ENCODE measurements at regions not wholly inside any gene's neighbourhood (a gene's known extent, or its start where the extent isn't known, plus 50 kb on each side); places are given as distances from the start of the nearest gene placed in this dataset.

DNA sequence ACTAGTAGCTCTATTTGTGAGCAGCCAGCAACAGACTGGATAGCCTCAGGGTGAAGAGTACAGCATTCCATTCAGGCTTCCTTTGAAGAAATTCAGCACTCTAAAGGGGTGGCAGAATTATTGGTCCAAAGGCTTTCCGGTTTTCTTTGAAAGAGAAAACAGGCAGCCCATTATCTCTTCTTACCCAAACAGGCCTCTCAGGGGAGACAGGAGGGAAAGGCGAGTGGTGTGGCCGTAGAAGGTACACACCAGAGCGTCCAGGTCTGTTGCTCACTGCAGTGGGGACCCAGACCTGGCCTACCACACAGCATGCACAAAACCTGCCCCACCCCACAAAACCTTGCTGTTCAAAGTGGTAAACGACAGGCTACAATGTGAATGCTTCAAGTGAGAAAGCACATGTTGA, 83.3 kb downstream of the ZNF608 start:
- TF ChIP-seq, protein P1, sequence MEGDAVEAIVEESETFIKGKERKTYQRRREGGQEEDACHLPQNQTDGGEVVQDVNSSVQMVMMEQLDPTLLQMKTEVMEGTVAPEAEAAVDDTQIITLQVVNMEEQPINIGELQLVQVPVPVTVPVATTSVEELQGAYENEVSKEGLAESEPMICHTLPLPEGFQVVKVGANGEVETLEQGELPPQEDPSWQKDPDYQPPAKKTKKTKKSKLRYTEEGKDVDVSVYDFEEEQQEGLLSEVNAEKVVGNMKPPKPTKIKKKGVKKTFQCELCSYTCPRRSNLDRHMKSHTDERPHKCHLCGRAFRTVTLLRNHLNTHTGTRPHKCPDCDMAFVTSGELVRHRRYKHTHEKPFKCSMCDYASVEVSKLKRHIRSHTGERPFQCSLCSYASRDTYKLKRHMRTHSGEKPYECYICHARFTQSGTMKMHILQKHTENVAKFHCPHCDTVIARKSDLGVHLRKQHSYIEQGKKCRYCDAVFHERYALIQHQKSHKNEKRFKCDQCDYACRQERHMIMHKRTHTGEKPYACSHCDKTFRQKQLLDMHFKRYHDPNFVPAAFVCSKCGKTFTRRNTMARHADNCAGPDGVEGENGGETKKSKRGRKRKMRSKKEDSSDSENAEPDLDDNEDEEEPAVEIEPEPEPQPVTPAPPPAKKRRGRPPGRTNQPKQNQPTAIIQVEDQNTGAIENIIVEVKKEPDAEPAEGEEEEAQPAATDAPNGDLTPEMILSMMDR (IDR thresholded peaks at IDR 0.05), result no peak
- TF ChIP-seq EP300 (IDR thresholded peaks at IDR 0.05) (no peak), POLR2A (IDR thresholded peaks at IDR 0.05) (no peak), POLR2AphosphoS5 (IDR thresholded peaks at IDR 0.05) (no peak)
- no peaks in the 10 kb centered on the region for H3K27me3 ChIP-seq
- no peaks in the 10 kb centered on the region for H3K9me3 ChIP-seq
- 53 to 82% methylated on average over 5 of the region's 5 CpGs for WGBS, 2 donors
- ATAC-seq (ENCODE audit: low FRiP score in 2 of 2), result no peak
- H3K4me1 ChIP-seq, result peaks cover 49 to 71% (median 57%) of the 10 kb centered on the region in 4 donors
- DNase-seq, result no peak
- H3K4me3 ChIP-seq, result no peak overlapping the region
- no peaks in the 10 kb centered on the region for H3K36me3 ChIP-seq
- peak overlapping the region in 3 of 4 donors; percentile 40 to 77 (median 74) for H3K27ac ChIP-seq

DNA sequence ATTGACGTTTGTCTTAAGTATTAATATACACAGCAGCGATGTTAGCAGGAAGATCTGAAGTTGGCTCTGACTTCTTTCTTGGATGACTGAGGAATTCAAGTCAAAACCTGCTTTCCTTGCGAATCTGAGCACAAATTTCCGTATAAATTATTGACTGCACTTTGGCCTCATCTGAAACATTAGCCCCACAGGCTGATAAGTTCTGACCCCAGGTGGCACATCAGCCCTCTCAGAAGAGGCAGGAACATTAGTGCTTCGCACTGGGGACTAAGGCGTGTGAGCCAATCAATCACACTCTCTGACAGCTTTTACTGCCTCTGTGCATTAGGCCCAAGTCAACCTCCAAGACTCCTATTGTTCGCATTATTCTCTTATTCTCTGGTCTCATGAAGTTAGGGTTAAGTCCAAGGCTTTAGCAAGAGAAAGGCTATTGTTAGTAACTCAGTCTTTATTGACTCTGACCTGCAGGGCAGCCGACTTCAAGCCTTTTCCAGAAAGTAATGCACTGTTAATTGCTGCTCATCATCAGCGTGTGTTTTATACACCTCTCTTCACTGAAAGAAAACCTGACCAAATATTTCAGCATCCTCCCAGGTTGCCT, 84.2 kb downstream of the ZNF608 start:
- Histone ChIP-seq H3K27me3 (no peaks in the 10 kb centered on the region), H3K36me3 (no peaks in the 10 kb centered on the region), H3K27ac (peak overlapping the region; percentile 16 to 77 (median 69)), H3K9me3 (no peaks in the 10 kb centered on the region), H3K4me1 (peaks cover 47 to 69% (median 57%) of the 10 kb centered on the region in 4 donors), H3K4me3 (no peak overlapping the region)
- no peak for DNase-seq
- no peak for ATAC-seq (ENCODE audit: low FRiP score in 2 of 2)
- TF ChIP-seq, protein P1 (IDR thresholded peaks at IDR 0.05), result no peak
- TF ChIP-seq POLR2A (IDR thresholded peaks at IDR 0.05), result no peak
- no peak for TF ChIP-seq EP300 (IDR thresholded peaks at IDR 0.05)
- TF ChIP-seq POLR2AphosphoS5 (IDR thresholded peaks at IDR 0.05), result no peak
- WGBS, 2 donors, result 52 to 54% methylated on average over 9 of the region's 9 CpGs

DNA sequence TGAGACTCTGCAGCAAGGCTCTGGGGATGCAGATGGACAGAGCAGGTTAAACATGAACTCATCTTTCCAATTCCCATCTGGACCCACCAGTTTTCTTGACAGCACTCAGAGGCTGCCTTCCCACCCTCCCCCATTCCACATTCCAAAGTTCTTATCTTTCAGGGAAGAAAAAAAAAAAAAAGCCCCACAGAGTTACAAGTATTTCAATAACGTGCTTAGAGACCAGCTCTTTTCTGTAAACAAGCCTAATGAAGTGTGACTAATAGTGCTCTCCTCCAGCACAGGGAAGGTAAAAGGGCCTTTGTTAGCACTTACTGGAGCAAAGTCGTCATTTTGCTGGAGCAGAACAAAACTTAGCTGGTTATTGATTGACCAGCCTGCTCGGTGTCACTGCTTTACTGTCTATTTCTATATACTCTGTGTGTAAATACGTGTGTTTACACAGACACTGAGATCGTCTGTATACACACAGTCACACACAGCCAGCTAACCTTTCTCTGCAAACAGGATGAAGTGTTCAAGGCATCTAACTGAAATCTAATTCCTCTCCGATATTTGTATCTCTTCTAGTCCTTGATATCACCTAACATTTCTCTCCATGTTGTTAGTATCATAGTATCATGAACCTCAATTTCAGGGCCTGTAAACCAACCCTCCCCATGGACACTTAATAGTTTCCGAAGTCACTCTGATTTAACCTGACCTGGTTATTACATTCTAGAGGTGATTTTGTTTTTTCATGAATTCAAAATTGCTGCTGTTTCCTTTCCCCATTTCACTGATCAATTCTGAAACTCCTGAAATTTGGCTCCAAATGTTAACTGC, 84.9 kb downstream of the ZNF608 start:
- DNase-seq (peak in 1 of 2 donors; percentile 37), ATAC-seq (ENCODE audit: low FRiP score in 2 of 2) (peak; percentile 65 to 75)
- Histone ChIP-seq H3K4me1 (peaks cover 46 to 75% (median 60%) of the 10 kb centered on the region in 4 donors), H3K4me3 (no peak overlapping the region), H3K27me3 (no peaks in the 10 kb centered on the region), H3K36me3 (no peaks in the 10 kb centered on the region), H3K27ac (peak overlapping the region; percentile 16 to 77 (median 69)), H3K9me3 (no peaks in the 10 kb centered on the region)
- WGBS, 2 donors, result 47% methylated on average over 7 of the region's 7 CpGs
- TF ChIP-seq POLR2AphosphoS5 (IDR thresholded peaks at IDR 0.05) (peak; percentile 18 to 23), POLR2A (IDR thresholded peaks at IDR 0.05) (no peak), EP300 (IDR thresholded peaks at IDR 0.05) (peak in 1 of 4 donors; percentile 81)
- TF ChIP-seq, protein P1 (IDR thresholded peaks at IDR 0.05), result no peak

DNA sequence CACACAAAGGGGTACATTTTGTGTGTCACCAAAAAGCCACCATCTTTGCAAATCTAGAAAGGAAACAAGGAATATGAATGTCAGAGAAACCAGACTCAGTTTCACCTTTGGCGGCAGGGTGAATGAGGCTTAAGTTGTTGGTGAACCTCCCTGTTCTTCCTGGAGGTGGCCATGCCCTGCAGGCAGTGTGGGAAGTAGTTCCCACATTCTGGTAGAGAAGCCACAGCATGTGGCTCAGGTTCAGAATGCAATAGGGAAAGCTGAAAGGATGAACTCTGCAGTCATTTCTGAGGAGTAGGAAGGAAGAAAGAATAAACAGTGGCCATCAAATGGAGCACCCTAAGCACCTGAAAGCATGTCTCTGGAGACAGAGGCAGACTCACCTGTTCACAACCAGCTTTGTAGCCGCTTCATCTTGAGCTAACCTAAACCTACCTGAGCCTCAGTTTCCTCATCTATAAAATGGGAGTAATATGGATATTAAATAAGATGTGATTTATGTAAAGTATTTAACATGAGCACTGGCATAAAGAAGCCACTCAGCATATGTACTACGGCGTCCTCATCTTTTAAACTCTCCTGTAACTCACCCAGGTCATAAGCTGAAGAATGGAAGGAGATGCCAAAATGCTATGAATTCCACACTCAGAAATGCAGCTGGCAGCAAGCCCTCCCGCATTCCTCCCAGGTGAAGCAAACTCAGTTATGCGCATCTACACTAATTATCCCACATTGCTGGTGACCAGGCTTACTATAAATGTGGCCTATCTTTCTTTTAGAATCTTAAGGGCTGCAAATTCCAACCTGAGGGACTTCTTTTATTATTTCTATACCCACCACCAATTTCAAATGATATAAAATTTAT, 86.0 kb downstream of the ZNF608 start:
- no peaks in the 10 kb centered on the region for H3K9me3 ChIP-seq
- no peaks in the 10 kb centered on the region for H3K27me3 ChIP-seq
- ATAC-seq (ENCODE audit: low FRiP score in 2 of 2), result peak in 1 of 2 donors; percentile 31
- WGBS, 2 donors, result 67 to 72% methylated on average over 6 of the region's 6 CpGs
- peak in 1 of 2 donors; percentile 42 for DNase-seq
- TF ChIP-seq EP300 (IDR thresholded peaks at IDR 0.05) (no peak), POLR2AphosphoS5 (IDR thresholded peaks at IDR 0.05) (no peak), POLR2A (IDR thresholded peaks at IDR 0.05) (no peak)
- TF ChIP-seq, protein P1 (IDR thresholded peaks at IDR 0.05), result no peak
- peak overlapping the region in 3 of 4 donors; percentile 36 to 77 (median 64) for H3K27ac ChIP-seq
- H3K4me1 ChIP-seq, result peaks cover 56 to 76% (median 66%) of the 10 kb centered on the region in 4 donors
- no peak overlapping the region for H3K4me3 ChIP-seq
- H3K36me3 ChIP-seq, result no peaks in the 10 kb centered on the region
